ENCODE measurements at regions not wholly inside any gene's neighbourhood (a gene's known extent, or its start where the extent isn't known, plus 50 kb on each side); places are given as distances from the start of the nearest gene placed in this dataset.

- TF ChIP-seq CTCF (IDR thresholded peaks at IDR 0.05), result no peak
- TF ChIP-seq POLR2AphosphoS5 (IDR thresholded peaks at IDR 0.05), result no peak
Observed at GRCh38 chr9:34826999-34827538, 117.1 kb upstream of the CCL21 start.

Data from upper lobe of left lung (tissue), 4 donors.